ENCODE measurements at regions not wholly inside any gene's neighbourhood (a gene's known extent, or its start where the extent isn't known, plus 50 kb on each side); places are given as distances from the start of the nearest gene placed in this dataset.

- Histone ChIP-seq H3K4me1 (ENCODE audit: insufficient read depth) (peaks cover 3% of the 10 kb centered on the region; the same call in 1 of the 2 replicates), H3K4me3 (no peak overlapping the region), H3K36me3 (ENCODE audit: insufficient read depth) (no peaks in the 10 kb centered on the region), H2AFZ (no peak overlapping the region), H3K79me2 (replicated peaks; ENCODE audit: insufficient read depth) (no peaks in the 10 kb centered on the region), H3K9me2 (ENCODE audit: insufficient read depth) (no peaks in the 10 kb centered on the region), H4K20me1 (replicated peaks; ENCODE audit: insufficient read depth) (no peaks in the 10 kb centered on the region), H3F3A (replicated peaks; ENCODE audit: low read depth) (no peaks in the 10 kb centered on the region), H3K4me2 (no peak overlapping the region), H3K27me3 (ENCODE audit: insufficient read depth) (no peaks in the 10 kb centered on the region), H3K27ac (ENCODE audit: low read depth) (no peak overlapping the region)
- Mint-ChIP-seq H3K36me3 (ENCODE audit: low read depth) (no peaks in the 10 kb centered on the region), H3K9me3 (no peaks in the 10 kb centered on the region), H3K27me3 (ENCODE audit: insufficient read depth, low read depth, poor library complexity) (peaks cover 13% of the 10 kb centered on the region), H3K4me1 (peaks cover 12% of the 10 kb centered on the region), H3K27ac (no peak overlapping the region), H3K4me3 (no peak overlapping the region)
- ATAC-seq (no peak), DNase-seq (ENCODE audit: low spot score) (no peak)
- no peak for TF ChIP-seq NANOG (IDR thresholded peaks at IDR 0.05; ENCODE audit: borderline replicate concordance)
- TF ChIP-seq POLR2AphosphoS5 (IDR thresholded peaks at IDR 0.05; ENCODE audit: low read depth), result no peak
- TF ChIP-seq ZNF331 (CRISPR knock-in tag; IDR thresholded peaks at IDR 0.05; ENCODE audit: low read depth), result no peak
- TF ChIP-seq CREB1 (CRISPR knock-in tag; IDR thresholded peaks at IDR 0.05; ENCODE audit: low read depth), result no peak
- no peak for TF ChIP-seq EZH2phosphoT487 (IDR thresholded peaks at IDR 0.05; ENCODE audit: unreplicated experiment)
- no peak for TF ChIP-seq STAT1 (IDR thresholded peaks at IDR 0.05; ENCODE audit: unreplicated experiment)
- TF ChIP-seq, protein P1, sequence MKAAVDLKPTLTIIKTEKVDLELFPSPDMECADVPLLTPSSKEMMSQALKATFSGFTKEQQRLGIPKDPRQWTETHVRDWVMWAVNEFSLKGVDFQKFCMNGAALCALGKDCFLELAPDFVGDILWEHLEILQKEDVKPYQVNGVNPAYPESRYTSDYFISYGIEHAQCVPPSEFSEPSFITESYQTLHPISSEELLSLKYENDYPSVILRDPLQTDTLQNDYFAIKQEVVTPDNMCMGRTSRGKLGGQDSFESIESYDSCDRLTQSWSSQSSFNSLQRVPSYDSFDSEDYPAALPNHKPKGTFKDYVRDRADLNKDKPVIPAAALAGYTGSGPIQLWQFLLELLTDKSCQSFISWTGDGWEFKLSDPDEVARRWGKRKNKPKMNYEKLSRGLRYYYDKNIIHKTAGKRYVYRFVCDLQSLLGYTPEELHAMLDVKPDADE (IDR thresholded peaks at IDR 0.05), result no peak
- TF ChIP-seq REST (IDR thresholded peaks at IDR 0.05; ENCODE audit: unreplicated experiment), result no peak
- no peak for TF ChIP-seq EZH2 (IDR thresholded peaks at IDR 0.05; ENCODE audit: low read depth, unreplicated experiment)
- no peak for TF ChIP-seq ZNF462 (CRISPR knock-in tag; IDR thresholded peaks at IDR 0.05)
- TF ChIP-seq CTCF (conservative IDR thresholded peaks at IDR 0.05; ENCODE audit: low read depth in 2 of 2), result no peak
- no peak for TF ChIP-seq ZNF114 (CRISPR knock-in tag; IDR thresholded peaks at IDR 0.05)
- TF ChIP-seq JUNB (IDR thresholded peaks at IDR 0.05; ENCODE audit: unreplicated experiment), result no peak
Measured at GRCh38 chr17:34826332-34826731, 134.9 kb downstream of the CCT6B start.
